Spinal cord (tissue), 9 donors: ENCODE measurements at regions not wholly inside any gene's neighbourhood (a gene's known extent, or its start where the extent isn't known, plus 50 kb on each side); places are given as distances from the start of the nearest gene placed in this dataset.
"Not testable (repeated sequence)": the region's sequence is repeated elsewhere in the genome, so short reads cannot be mapped to it uniquely, and the experiment has no call there.

Experiments
- DNase-seq, 6 donors: peaks; one replicate each; pipeline versions ENCODE4 v3.0.0 to v3.0.0-alpha.2; 2013 to 2015; ENCODE audit warnings: low spot score in 6 of 6, low read depth in 4 of 6
- H3K27ac ChIP-seq: one replicate; pipeline ENCODE4 v1.5.1; 2013; ENCODE audit warnings: low read depth, low read length, control low read depth
- H3K27me3 ChIP-seq: one replicate; pipeline ENCODE4 v1.6.1; 2013; ENCODE audit warnings: low read length; ENCODE audit not compliant: control insufficient read depth, insufficient read depth
- H3K36me3 ChIP-seq: one replicate; pipeline ENCODE4 v1.6.1; 2013; ENCODE audit warnings: low read length; ENCODE audit not compliant: control insufficient read depth, insufficient read depth
- H3K4me1 ChIP-seq: one replicate; pipeline ENCODE4 v1.6.1; 2013; ENCODE audit warnings: low read length; ENCODE audit not compliant: control insufficient read depth, insufficient read depth
- H3K4me3 ChIP-seq: one replicate; pipeline ENCODE4 v1.5.1; 2013; ENCODE audit warnings: low read depth, low read length, control low read depth
- H3K9me3 ChIP-seq: one replicate; pipeline ENCODE4 v1.6.1; 2013; ENCODE audit warnings: low read length; ENCODE audit not compliant: control insufficient read depth, insufficient read depth
- WGBS: methylation state at CpG from one replicate; pipeline ENCODE4 v1.1.5; 2013; ENCODE audit warnings: missing lambda C conversion rate; ENCODE audit not compliant: insufficient coverage; 5-methylcytosine and 5-hydroxymethylcytosine counted together
- donor health status: healthy.

DNA sequence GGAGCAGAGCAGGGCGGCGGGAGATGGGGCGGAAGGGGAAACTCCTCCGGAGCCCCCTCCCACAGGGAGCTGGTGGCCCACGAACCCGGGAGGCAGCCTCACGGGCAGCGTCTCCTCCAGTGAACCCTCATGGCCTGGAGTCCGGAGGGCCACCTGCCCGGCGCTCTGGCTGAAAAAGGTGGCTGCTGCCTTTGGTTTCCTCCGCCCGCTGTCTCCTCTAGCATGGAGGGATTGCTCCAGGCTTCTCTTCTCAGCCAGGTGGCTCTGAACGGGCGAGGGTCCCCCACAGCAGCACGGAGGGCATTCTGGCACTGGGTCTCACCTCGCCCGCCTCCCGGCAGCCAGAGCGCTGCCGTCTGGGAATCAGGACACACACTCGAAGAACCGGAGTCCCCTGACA is 177.3 kb upstream of the PFKP start:
- no peak overlapping the region for H3K4me3 ChIP-seq
- peaks cover 3% of the 10 kb centered on the region for H3K27me3 ChIP-seq
- no peaks in the 10 kb centered on the region for H3K36me3 ChIP-seq
- no peak for DNase-seq
- WGBS: 96% methylated on average over 22 of the region's 23 CpGs
- H3K27ac ChIP-seq: no peak overlapping the region
- H3K4me1 ChIP-seq: no peaks in the 10 kb centered on the region
- no peaks in the 10 kb centered on the region for H3K9me3 ChIP-seq

DNA sequence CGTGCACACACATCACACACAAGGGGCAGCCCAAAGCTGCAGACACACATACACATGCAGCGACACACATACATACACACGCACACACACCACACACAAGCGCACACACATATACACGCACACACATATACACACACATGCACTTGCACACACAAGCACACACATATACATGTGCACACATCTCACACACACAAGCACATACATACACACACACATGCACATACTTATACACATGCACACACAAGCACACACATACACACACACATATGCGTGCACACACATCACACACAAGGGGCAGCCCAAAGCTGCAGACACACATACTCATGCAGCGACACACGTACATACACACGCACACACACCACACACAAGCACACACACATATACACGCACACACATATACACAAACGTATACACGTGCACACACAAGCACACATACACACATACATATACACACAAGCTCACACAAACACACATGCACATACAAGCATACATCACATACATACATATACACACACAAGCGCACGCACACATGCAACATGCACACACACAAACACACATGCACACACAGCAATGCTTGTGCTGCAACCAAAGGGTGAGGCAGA is 178.8 kb upstream of the PFKP start:
- H3K9me3 ChIP-seq: no peaks in the 10 kb centered on the region
- H3K27me3 ChIP-seq: peaks cover 3% of the 10 kb centered on the region
- over 99% methylated on average over 12 of the region's 14 CpGs for WGBS
- H3K36me3 ChIP-seq: no peaks in the 10 kb centered on the region
- no peak overlapping the region for H3K4me3 ChIP-seq
- DNase-seq: no peak
- H3K4me1 ChIP-seq: no peaks in the 10 kb centered on the region
- no peak overlapping the region for H3K27ac ChIP-seq

DNA sequence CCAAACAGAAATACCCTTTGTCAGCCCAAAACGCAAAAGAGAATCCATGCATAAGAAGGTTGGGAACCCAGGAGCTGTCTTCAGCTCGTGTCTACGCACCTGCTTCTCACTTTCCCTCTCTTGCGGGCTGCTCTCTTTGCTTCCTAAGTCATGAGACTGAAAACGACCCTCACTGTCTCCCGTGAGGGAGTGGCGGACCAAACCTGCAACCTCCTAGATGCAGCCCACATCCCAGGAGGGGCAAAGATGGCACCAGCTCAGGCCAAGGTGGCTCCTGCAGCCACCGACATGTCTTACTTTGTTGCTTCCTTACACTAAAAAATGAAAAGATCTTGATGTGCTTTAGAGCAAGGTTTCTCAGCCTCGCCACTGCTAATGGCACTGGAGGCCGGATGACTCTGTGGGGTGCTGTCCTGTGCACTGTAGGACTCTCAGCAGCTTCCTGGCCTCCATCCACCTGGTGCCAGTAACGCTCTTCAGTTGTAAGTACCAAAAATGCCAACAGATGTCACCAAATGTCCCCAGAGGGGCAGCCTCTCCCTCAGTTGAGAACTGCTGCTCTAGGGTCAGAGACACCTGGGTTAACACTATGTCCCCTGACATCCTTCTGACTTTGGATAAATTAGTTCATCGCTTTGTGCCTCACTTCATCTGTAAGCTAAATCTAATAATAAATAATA is 179.8 kb upstream of the PFKP start:
- no peak for DNase-seq
- 84% methylated on average over 11 of the region's 12 CpGs for WGBS

DNA sequence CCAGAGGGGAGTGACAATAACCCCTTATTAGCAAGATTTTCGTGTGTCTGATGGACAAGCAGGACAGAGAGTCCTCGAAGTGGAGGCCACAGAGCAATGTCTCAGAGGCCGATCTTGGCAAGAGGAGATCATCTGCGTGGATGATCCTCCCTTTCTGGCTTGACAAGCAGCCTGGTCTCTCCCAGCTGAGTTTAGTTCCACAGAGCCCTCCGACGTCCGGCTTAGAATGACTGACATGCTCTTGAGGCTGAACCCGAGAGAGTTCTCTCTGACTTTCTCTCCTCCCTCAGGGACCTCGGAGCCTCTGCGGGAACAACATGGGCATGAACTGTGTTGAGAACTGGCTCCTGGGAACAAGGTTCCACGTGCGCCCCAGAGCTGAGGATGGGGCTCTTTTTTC is 180.7 kb upstream of the PFKP start:
- no peaks in the 10 kb centered on the region for H3K9me3 ChIP-seq
- H3K27me3 ChIP-seq: peaks cover 3% of the 10 kb centered on the region
- no peaks in the 10 kb centered on the region for H3K4me1 ChIP-seq
- H3K36me3 ChIP-seq: no peaks in the 10 kb centered on the region
- 91% methylated on average over 10 of the region's 12 CpGs for WGBS
- no peak for DNase-seq
- H3K4me3 ChIP-seq: no peak overlapping the region
- no peak overlapping the region for H3K27ac ChIP-seq

More for the DNA sequence above, 179.8 kb upstream of the PFKP start:
- Histone ChIP-seq H3K27ac (no peak overlapping the region), H3K9me3 (no peaks in the 10 kb centered on the region), H3K4me1 (no peaks in the 10 kb centered on the region), H3K36me3 (no peaks in the 10 kb centered on the region), H3K4me3 (no peak overlapping the region), H3K27me3 (peaks cover 3% of the 10 kb centered on the region)

DNA sequence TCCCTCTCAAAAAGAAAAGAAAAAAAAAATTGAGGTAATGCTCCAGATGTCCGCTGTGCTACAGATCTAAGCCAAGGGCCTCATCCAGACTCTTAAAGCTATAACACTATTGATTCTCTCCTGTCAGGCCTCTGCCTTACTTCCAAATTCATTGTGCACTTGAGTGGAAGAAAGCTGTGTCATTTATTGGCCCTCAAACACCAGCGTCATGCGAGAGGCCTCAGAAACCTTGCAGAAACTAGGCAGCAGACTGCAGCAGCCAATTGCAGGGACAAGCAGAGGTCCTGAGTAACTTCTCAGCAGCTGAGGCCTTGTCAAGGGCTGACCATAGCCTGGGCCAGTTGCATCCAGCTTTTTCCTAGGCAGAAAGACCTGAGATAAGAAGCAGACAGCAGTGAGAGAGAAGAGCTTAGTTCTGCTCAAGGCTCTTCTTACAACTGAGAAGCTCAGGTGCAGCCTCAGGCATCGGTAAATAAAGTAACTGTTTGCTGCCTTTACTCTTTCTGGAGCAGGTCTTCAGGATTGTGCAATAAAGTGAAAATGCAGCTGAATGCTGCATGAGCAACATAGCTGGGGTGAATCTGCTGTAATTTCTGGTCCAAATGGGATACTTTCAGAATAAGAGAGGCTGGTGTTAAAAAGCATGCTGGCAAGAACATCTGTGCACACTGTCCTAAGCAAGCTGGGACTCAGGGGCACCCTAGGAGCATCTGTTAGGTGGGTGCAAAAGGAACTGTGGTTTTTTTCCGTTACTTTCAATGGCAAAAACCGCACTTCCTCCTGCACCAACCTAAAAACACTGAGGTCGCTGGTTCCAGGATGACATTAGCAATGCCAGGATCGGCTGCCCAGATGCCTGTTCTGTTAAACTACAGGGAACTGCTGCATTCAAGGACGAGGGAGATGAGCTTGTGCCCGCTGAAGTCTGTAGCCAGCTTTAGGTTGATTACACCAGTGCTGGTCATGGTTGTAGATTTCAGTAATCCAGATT is 181.8 kb upstream of the PFKP start:
- Histone ChIP-seq H3K27me3 (no peaks in the 10 kb centered on the region), H3K36me3 (no peaks in the 10 kb centered on the region), H3K9me3 (no peaks in the 10 kb centered on the region), H3K4me1 (no peaks in the 10 kb centered on the region), H3K4me3 (no peak overlapping the region), H3K27ac (no peak overlapping the region)
- WGBS: 69% methylated on average over 8 of the region's 10 CpGs
- peak in 1 of 6 donors; percentile 52 for DNase-seq

DNA sequence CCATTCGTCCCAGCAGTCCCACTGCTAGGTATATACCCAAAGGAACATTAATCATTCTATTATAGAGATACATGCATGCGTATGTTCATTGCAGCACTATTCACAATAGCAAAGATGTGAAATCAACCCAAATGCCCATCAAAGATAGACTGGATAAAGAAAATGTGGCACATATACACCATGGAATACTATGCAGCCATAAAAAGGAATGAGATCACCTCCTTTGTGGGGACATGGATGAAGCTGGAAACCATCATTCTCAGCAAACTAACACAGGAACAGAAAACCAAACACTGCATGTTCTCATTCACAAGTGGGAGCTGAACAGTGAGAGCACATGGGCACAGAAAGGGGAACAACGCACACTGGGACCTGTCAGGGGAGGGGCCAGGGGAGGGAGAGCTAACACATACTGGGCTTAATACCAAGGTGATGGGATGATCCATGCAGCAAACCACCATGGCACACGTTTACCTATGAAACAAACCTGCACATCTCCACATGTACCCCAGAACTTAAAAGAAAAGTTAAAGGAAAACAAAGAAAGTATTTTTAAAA is 183.3 kb upstream of the PFKP start:
- not testable (repeated sequence) for H3K9me3 ChIP-seq

DNA sequence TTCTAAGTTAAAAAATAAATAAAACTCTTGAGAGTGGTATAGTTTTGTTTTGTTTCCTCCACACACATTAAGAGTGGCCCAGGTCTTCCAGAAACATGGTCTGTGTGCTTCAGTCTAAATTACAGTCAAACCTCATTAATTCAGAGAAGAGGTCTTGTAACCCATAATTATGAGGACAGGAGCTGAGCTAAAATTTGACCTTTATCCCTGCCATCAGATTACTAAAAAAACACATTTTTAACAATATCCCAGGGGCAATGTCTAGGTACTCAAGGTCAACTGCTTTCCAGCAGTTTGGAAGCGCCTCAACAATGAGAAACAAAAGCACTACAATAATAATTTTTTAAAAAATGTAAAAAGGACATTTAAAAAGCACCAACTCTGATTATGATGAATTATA is 184.1 kb upstream of the PFKP start:
- WGBS: no CpG with 5 or more reads among the region's 1 CpG
- Histone ChIP-seq H3K4me3 (no peak overlapping the region), H3K4me1 (no peaks in the 10 kb centered on the region), H3K27me3 (no peaks in the 10 kb centered on the region), H3K36me3 (no peaks in the 10 kb centered on the region), H3K9me3 (no peaks in the 10 kb centered on the region), H3K27ac (no peak overlapping the region)
- no peak for DNase-seq

More for the DNA sequence above, 183.3 kb upstream of the PFKP start:
- H3K36me3 ChIP-seq, H3K4me3 ChIP-seq, H3K27me3 ChIP-seq, DNase-seq, H3K4me1 ChIP-seq, H3K27ac ChIP-seq: not testable (repeated sequence)
- 100% methylated on average over 2 of the region's 4 CpGs for whole genome bisulfite sequencing

DNA sequence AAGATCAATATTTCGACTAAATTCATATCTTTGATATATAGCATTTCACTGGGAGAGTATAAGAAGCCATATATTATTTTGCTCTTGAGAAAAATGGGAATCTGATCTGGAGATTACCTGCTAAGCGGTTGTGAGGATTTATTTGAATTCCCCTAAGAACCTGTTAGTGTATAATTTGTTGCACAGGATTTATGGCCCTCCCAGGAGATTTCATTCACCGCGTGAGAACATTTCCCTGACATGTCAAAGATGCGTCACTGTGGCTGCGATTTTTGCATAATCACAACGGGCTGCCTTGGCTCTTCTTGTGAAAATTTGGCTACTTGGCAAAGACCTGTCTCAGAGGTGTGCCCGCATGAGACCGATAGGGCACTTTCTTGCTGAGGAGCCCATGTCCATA is 184.7 kb upstream of the PFKP start:
- H3K4me1 ChIP-seq: no peaks in the 10 kb centered on the region
- DNase-seq: peak in 1 of 6 donors; percentile 71
- H3K9me3 ChIP-seq: no peaks in the 10 kb centered on the region
- H3K27ac ChIP-seq: no peak overlapping the region
- no peak overlapping the region for H3K4me3 ChIP-seq
- no peaks in the 10 kb centered on the region for H3K36me3 ChIP-seq
- no peaks in the 10 kb centered on the region for H3K27me3 ChIP-seq
- WGBS: 36% methylated on average over 6 of the region's 9 CpGs

DNA sequence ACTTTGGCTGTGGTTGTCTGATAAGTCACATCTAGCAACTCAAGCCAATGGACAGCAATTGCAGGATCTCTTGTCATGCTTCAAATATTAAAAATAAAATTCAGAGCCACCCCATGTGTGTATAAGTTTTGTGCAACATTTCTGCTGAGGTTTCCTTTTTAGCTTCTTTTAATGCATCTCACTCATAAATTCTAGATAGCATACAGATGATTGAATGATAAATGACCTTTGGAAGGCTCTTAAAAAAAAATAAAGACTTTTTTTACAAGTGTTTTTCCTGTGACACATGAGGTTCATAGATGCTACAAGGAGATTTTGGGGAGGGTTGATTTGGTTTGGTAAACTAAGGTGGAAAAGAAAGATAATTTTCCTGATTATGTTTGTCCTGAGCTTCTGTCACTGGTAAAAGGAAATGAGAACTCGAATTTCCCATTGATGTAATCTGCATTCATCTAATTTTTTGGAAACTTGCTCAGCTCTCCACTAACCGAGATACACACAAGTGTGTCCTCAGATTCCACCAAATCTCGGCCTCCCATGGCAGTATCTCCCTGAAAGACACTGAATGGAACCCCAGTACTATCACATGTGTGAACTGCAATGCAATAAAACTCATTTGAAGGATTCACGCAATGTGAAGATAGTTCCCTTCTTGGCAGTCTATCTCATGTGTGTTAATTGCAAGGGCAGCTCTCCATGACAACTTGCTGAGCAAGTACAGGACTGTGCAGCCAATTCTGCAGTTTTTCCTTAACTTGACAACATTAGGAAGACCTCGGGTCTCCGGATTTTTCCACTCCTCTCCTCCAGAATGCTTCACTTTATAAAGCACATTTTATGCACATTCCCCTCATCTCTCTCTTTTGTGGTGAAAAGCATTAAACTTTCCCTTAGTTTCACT is 185.4 kb upstream of the PFKP start:
- WGBS: 58% methylated on average over 6 of the region's 6 CpGs
- peak in 3 of 6 donors; percentile 43 to 76 (median 63) for DNase-seq
- Histone ChIP-seq H3K9me3 (no peaks in the 10 kb centered on the region), H3K27me3 (no peaks in the 10 kb centered on the region), H3K27ac (no peak overlapping the region), H3K4me3 (no peak overlapping the region), H3K4me1 (no peaks in the 10 kb centered on the region), H3K36me3 (no peaks in the 10 kb centered on the region)
